Neural crest cell (in vitro differentiated cells): ENCODE measurements at regions not wholly inside any gene's neighbourhood (a gene's known extent, or its start where the extent isn't known, plus 50 kb on each side); places are given as distances from the start of the nearest gene placed in this dataset.

ENCODE experiments used
- DNase-seq: peaks from one replicate; pipeline ENCODE4 v3.0.0; 2021; ENCODE audit warnings: low read depth, mixed read lengths, low spot score
- H3K27ac Mint-ChIP-seq: one replicate; pipeline ENCODE4 v1.8.0; 2021; ENCODE audit warnings: mild to moderate bottlenecking, mixed read lengths; ENCODE audit not compliant: unreplicated experiment
- H3K27me3 Mint-ChIP-seq: 2 replicates; pipeline ENCODE4 v1.8.0; 2021; ENCODE audit warnings: low read depth, mild to moderate bottlenecking, mixed read lengths
- H3K36me3 Mint-ChIP-seq: 2 replicates; pipeline ENCODE4 v1.8.0; 2021; ENCODE audit warnings: low read depth, mild to moderate bottlenecking, mixed read lengths
- H3K4me1 Mint-ChIP-seq: 2 replicates; pipeline ENCODE4 v1.8.0; 2021; ENCODE audit warnings: mixed read lengths
- H3K4me3 Mint-ChIP-seq: one replicate; pipeline ENCODE4 v1.8.0; 2021; ENCODE audit warnings: mild to moderate bottlenecking, mixed read lengths
- H3K9me3 Mint-ChIP-seq: 2 replicates; pipeline ENCODE4 v1.8.0; 2021; ENCODE audit warnings: mixed read lengths
- CTCF ChIP-seq: fragments of 200-600 bp; sonication (generic); conservative IDR thresholded peaks from 2 replicates; pipeline ENCODE4 v1.5.0; 2021; ENCODE audit warnings: antibody characterized with exemption, mild to moderate bottlenecking

- Mint-ChIP-seq H3K4me1 (peaks cover 24% of the 10 kb centered on the region), H3K4me3 (peak overlapping the region; percentile 93), H3K36me3 (peaks cover 8% of the 10 kb centered on the region), H3K9me3 (no peaks in the 10 kb centered on the region), H3K27me3 (no peaks in the 10 kb centered on the region), H3K27ac (peak overlapping the region; percentile 86)
- peak; percentile 74 for DNase-seq
- no peak for TF ChIP-seq CTCF
These were observed 121.6 kb upstream of the ZNF92 start for GRCh38 chr7:65251851-65252620.

- no peak for TF ChIP-seq CTCF
- Mint-ChIP-seq H3K4me1 (peaks cover 24% of the 10 kb centered on the region), H3K27me3 (no peaks in the 10 kb centered on the region), H3K36me3 (peaks cover 5% of the 10 kb centered on the region), H3K9me3 (no peaks in the 10 kb centered on the region), H3K27ac (peak overlapping the region; percentile 57), H3K4me3 (peak overlapping the region; percentile 93)
- DNase-seq = no peak
These were observed 122.8 kb upstream of the ZNF92 start for GRCh38 chr7:65250697-65251395.

- Mint-ChIP-seq H3K36me3 (peaks cover 5% of the 10 kb centered on the region), H3K27me3 (no peaks in the 10 kb centered on the region), H3K4me1 (peaks cover 24% of the 10 kb centered on the region), H3K27ac (no peak overlapping the region), H3K4me3 (peak overlapping the region; percentile 93), H3K9me3 (no peaks in the 10 kb centered on the region)
- no peak for DNase-seq
- TF ChIP-seq CTCF = no peak
These were observed 123.4 kb upstream of the ZNF92 start for GRCh38 chr7:65250216-65250615.

- no peak for DNase-seq
- TF ChIP-seq CTCF = no peak
- Mint-ChIP-seq H3K36me3 (peaks cover 5% of the 10 kb centered on the region), H3K4me1 (peaks cover 27% of the 10 kb centered on the region), H3K9me3 (no peaks in the 10 kb centered on the region), H3K27ac (no peak overlapping the region), H3K27me3 (no peaks in the 10 kb centered on the region), H3K4me3 (peak overlapping the region; percentile 2)
These were observed 126.2 kb upstream of the ZNF92 start for GRCh38 chr7:65247491-65247890.

- no peaks in the 10 kb centered on the region for H3K36me3 Mint-ChIP-seq
- H3K27ac Mint-ChIP-seq = peak overlapping the region; percentile 95
- H3K9me3 Mint-ChIP-seq = no peaks in the 10 kb centered on the region
- TF ChIP-seq CTCF = peak; percentile 35
- H3K4me1 Mint-ChIP-seq = peaks cover 10% of the 10 kb centered on the region
- H3K27me3 Mint-ChIP-seq = no peaks in the 10 kb centered on the region
- peak; percentile 74 for DNase-seq
- peak overlapping the region; percentile 83 for H3K4me3 Mint-ChIP-seq
These were observed 133.8 kb upstream of the ZNF92 start for GRCh38 chr7:65239707-65240352.
